ENCODE measurements at regions not wholly inside any gene's neighbourhood (a gene's known extent, or its start where the extent isn't known, plus 50 kb on each side); places are given as distances from the start of the nearest gene placed in this dataset.

- TF ChIP-seq EZH2 (IDR thresholded peaks at IDR 0.05; ENCODE audit: borderline replicate concordance, low read depth, low read length, severe bottlenecking) (no peak), CTCF (IDR thresholded peaks at IDR 0.05; ENCODE audit: borderline replicate concordance, extremely low read depth, low read length, poor library complexity, severe bottlenecking) (no peak)
Observed at GRCh38 chr20:16942051-16942450, 193.9 kb downstream of the OTOR start.

All from DND-41 (cell line).